ENCODE measurements at regions not wholly inside any gene's neighbourhood (a gene's known extent, or its start where the extent isn't known, plus 50 kb on each side); places are given as distances from the start of the nearest gene placed in this dataset.

- no peak for DNase-seq
These were observed 786.7 kb downstream of the UQCRFS1 start for GRCh38 chr19:28426110-28426729.

GRCh38 chr19:28425046-28425931 lies 787.7 kb downstream of the UQCRFS1 start:
- DNase-seq: no peak

GRCh38 chr19:28424662-28425045 lies 788.3 kb downstream of the UQCRFS1 start:
- DNase-seq: no peak

GRCh38 chr19:28424077-28424476 lies 788.9 kb downstream of the UQCRFS1 start:
- DNase-seq: no peak

- no peak for DNase-seq
These were observed 789.9 kb downstream of the UQCRFS1 start for GRCh38 chr19:28422791-28423650.

GRCh38 chr19:28422046-28422445 lies 790.9 kb downstream of the UQCRFS1 start:
- DNase-seq: no peak

GRCh38 chr19:28420811-28421550 lies 792.0 kb downstream of the UQCRFS1 start:
- no peak for DNase-seq

- no peak for DNase-seq
These were observed 793.6 kb downstream of the UQCRFS1 start for GRCh38 chr19:28419312-28419711.

- DNase-seq: no peak
These were observed 795.6 kb downstream of the UQCRFS1 start for GRCh38 chr19:28417361-28417760.

GRCh38 chr19:28416245-28416644 lies 796.7 kb downstream of the UQCRFS1 start:
- no peak for DNase-seq

GRCh38 chr19:28414748-28415147 lies 798.2 kb downstream of the UQCRFS1 start:
- no peak for DNase-seq

- no peak for DNase-seq
These were observed 803.1 kb downstream of the UQCRFS1 start for GRCh38 chr19:28409859-28410258.

- no peak for DNase-seq
These were observed 806.0 kb downstream of the UQCRFS1 start for GRCh38 chr19:28406966-28407365.

GRCh38 chr19:28405346-28405742 lies 807.6 kb downstream of the UQCRFS1 start:
- no peak for DNase-seq

GRCh38 chr19:28404472-28404871 lies 808.5 kb downstream of the UQCRFS1 start:
- no peak for DNase-seq

- no peak for DNase-seq
These were observed 809.3 kb downstream of the UQCRFS1 start for GRCh38 chr19:28403690-28404089.

GRCh38 chr19:28402701-28403290 lies 810.2 kb downstream of the UQCRFS1 start:
- no peak for DNase-seq

GRCh38 chr19:28401739-28402424 lies 811.1 kb downstream of the UQCRFS1 start:
- no peak for DNase-seq

- no peak for DNase-seq
These were observed 811.8 kb downstream of the UQCRFS1 start for GRCh38 chr19:28400953-28401671.

- no peak for DNase-seq
These were observed 813.8 kb downstream of the UQCRFS1 start for GRCh38 chr19:28399187-28399586.

GRCh38 chr19:28397800-28398199 lies 815.2 kb downstream of the UQCRFS1 start:
- no peak for DNase-seq
